GM12865 (cell line): ENCODE measurements at regions not wholly inside any gene's neighbourhood (a gene's known extent, or its start where the extent isn't known, plus 50 kb on each side); places are given as distances from the start of the nearest gene placed in this dataset.

Experiments used
- DNase-seq: peaks from one replicate; pipeline ENCODE4 v3.0.0; 2010; ENCODE audit warnings: low read depth
- H3K4me3 ChIP-seq: 2 replicates; pipeline ENCODE4 v1.5.1; 2011; ENCODE audit warnings: mild to moderate bottlenecking, low read depth, low read length, control low read depth
- TF ChIP-seq, protein P1 (sequence below): IDR thresholded peaks from 2 replicates; pipeline ENCODE4 v1.5.1; 2011; ENCODE audit warnings: low read length, control low read depth, low read depth, inconsistent platforms; ENCODE audit not compliant: insufficient read depth; ENCODE audit errors: missing control alignments

GRCh38 chr13:83471011-83471410 is 411.3 kb downstream of the SLITRK1 start:
- no peak overlapping the region for H3K4me3 ChIP-seq
- DNase-seq: no peak
- TF ChIP-seq, protein P1, sequence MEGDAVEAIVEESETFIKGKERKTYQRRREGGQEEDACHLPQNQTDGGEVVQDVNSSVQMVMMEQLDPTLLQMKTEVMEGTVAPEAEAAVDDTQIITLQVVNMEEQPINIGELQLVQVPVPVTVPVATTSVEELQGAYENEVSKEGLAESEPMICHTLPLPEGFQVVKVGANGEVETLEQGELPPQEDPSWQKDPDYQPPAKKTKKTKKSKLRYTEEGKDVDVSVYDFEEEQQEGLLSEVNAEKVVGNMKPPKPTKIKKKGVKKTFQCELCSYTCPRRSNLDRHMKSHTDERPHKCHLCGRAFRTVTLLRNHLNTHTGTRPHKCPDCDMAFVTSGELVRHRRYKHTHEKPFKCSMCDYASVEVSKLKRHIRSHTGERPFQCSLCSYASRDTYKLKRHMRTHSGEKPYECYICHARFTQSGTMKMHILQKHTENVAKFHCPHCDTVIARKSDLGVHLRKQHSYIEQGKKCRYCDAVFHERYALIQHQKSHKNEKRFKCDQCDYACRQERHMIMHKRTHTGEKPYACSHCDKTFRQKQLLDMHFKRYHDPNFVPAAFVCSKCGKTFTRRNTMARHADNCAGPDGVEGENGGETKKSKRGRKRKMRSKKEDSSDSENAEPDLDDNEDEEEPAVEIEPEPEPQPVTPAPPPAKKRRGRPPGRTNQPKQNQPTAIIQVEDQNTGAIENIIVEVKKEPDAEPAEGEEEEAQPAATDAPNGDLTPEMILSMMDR: no peak

DNA sequence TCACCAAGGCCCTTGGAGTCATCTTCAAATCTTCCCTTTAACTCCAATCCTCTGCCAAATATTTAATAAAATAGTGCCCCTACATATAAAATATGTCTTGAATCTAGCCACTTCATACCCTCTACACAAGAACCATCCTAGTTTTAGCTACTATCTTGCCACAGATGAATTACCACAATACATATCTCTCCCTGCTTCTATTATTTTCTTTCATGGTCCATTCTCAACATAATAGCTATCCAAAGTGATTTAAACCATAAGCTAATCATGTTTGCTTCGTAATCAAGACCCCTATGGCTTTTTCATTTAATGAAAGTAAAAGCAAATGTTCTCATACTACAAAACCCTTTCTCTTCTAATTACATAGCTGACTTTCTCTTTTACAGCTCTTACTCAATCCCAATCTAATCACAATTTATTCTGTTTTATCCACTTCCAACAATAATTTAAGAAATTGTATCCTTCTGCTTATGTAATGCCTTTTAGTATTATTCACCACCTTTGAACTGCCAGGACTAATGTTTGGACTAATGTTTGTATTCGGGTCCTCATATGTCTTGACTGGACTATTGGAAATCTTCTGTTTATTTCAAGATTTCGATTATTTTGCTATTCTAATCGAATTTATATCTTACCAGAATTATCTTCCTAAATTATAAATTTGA is 412.0 kb downstream of the SLITRK1 start:
- DNase-seq: no peak
- TF ChIP-seq, protein P1: no peak
- H3K4me3 ChIP-seq: no peak overlapping the region

DNA sequence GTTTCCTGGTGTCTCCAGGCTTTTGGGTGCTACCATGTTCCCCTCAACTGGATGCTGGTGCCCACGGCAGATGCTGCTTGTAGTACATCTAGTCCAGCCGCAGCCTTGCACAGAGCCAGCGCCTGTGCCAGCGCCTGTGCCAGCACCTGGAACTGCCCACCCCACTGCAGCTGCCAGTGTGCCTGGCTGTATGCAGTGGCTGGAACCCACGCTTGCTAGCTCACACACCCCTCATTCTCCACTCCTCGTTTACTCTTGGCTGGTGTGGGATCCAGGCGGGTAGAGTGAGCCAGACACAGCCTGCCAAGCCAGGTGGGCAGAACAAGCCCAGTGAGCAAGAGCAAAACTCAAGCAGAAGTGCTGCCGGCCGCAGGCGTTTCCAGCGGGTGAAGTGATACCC is 428.6 kb downstream of the SLITRK1 start:
- no peak overlapping the region for H3K4me3 ChIP-seq
- DNase-seq: no peak
- TF ChIP-seq, protein P1: no peak

DNA sequence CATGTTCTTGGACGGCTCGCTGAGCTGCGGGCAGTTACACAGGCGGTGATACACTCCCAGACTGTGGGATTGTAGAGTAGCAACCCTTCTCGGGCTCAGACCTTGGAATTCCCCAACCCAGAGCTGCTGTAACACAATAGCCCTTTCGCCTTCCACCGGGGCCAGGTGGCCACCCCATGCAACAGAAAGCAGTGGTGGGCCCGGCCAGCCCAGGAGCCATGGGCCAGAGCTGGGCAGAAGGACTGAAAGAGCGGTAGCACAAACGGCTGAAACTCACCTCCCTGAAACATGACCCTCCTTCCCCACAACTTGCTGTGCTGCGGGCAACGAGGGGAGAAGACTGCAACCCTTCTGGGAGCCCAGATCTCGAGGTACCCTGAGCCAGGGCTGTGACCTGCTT is 429.0 kb downstream of the SLITRK1 start:
- TF ChIP-seq, protein P1: no peak
- H3K4me3 ChIP-seq: no peak overlapping the region
- no peak for DNase-seq

DNA sequence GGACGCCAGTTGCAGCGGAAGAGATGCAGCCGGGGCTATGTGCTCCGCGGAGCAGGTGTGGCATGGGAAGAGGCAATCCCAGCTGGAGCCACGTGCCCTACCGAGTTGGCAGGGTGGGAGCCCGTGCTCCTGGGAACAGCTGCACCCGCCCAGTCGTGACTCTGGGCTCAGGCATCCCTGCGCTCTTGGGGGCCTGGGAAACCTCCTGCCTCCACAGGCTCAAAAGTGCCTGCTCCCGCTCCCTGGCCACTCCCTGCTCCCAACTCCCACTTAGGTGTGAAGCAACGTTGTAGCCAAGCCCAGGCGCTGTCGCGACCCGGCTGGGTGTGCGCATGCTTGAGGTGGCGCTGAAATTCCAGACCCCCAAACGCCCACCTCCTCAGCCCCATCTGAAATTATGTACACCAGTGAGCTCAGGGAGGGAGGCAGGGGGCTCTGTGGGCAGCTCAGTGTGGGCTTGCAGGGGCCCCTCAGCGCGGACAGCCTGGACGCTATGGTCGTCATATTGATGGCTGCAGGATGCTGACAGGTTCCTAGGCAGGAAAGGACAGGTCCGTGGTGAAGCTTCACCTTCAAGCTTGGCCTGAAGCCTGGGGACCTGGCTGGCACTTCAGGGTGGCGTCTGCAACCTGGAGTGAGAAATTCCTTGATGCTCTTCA is 429.9 kb downstream of the SLITRK1 start:
- H3K4me3 ChIP-seq: no peak overlapping the region
- DNase-seq: no peak
- TF ChIP-seq, protein P1: no peak

GRCh38 chr13:83450591-83450990 is 431.7 kb downstream of the SLITRK1 start:
- DNase-seq: no peak
- H3K4me3 ChIP-seq: no peak overlapping the region
- TF ChIP-seq, protein P1: no peak
